Suprapubic skin (tissue), 3 donors: ENCODE measurements at regions not wholly inside any gene's neighbourhood (a gene's known extent, or its start where the extent isn't known, plus 50 kb on each side); places are given as distances from the start of the nearest gene placed in this dataset.

Source experiments
- CTCF ChIP-seq, 2 donors: fragments of 200-600 bp in 1 of 2; fragments of 450-650 bp in 1 of 2; sonication (generic) in 1 of 2; IDR thresholded peaks; one replicate each; pipeline ENCODE4 v1.5.1; 2016 to 2019; ENCODE audit warnings: antibody characterized with exemption in 2 of 2, mild to moderate bottlenecking in 1 of 2, moderate library complexity in 1 of 2
- EP300 ChIP-seq: sonication (generic); formaldehyde crosslinking; IDR thresholded peaks from one replicate; pipeline ENCODE4 v1.6.1; 2017; ENCODE audit warnings: antibody characterized with exemption
- POLR2A ChIP-seq, 2 donors: fragments of 450-650 bp; IDR thresholded peaks; one replicate each; pipeline ENCODE4 v1.6.1; 2017; ENCODE audit warnings: antibody characterized with exemption in 2 of 2, mild to moderate bottlenecking in 2 of 2, moderate library complexity in 2 of 2

DNA sequence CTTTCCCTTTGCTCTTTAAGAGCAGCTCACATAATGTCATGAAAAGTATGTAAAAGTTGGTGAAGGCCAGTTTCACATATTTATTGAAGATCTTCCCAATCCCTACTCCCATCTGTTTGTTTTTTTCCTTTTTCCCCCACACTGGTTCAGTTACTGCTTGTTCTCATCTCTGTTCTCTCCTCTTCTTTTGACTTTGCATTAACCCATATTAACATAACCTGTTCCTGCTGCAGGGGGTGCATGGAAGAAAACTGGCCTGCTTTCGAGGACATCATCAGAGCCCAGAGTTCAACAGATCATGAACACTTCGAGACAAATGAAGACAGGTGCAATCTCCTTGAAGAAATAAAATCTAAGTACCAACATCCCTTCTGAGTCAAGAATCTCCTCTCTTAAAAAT is 93.3 kb upstream of the FAM3C start:
- TF ChIP-seq CTCF (IDR thresholded peaks at IDR 0.05) (no peak), POLR2A (IDR thresholded peaks at IDR 0.05) (no peak), EP300 (no peak)
